CD4-positive, alpha-beta T cell treated with Interleukin-4 for 1 hour (primary cell): ENCODE measurements at regions not wholly inside any gene's neighbourhood (a gene's known extent, or its start where the extent isn't known, plus 50 kb on each side); places are given as distances from the start of the nearest gene placed in this dataset.

Source experiments
- DNase-seq, 2 donors: peaks; one replicate each; pipeline ENCODE4 v3.0.0-alpha.2; 2020 to 2022

DNA sequence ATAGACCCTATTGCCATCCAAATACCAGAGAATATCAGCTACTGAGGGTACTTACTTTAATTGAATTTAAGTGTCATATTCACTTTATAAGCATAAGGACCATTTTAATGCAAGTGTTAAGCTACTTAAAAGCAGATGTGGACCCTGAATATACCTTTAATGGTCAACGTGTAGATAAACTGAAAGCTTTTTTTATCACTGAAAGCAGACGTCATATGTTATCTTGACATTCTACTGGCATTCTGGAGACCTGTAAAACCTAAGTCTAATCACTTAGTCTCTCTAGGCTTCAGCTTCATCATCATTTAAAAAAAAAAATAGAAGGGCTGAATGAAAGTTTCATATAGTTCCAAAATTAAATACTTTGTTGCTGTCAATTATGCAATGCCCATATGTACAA, 116.5 kb downstream of the ELAPOR2 start:
- no peak for DNase-seq

DNA sequence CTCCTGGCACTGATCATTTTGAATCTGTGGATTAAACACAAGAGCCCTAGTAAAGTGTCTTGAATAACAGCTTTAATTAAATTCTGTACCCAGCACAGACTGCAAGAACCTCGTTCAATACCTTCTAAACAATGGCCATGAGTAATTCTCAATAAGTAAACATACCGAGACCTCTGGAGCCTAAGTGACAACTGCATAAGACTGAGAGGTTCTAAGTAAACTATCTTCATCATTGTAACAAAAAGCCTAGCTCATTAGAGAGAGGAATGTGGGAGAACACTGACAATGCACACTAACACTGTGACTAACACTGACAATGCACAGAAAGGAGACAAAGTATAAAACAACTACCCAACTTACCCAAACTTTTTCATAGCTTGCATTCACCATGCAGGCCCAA, 117.4 kb downstream of the ELAPOR2 start:
- no peak for DNase-seq

DNA sequence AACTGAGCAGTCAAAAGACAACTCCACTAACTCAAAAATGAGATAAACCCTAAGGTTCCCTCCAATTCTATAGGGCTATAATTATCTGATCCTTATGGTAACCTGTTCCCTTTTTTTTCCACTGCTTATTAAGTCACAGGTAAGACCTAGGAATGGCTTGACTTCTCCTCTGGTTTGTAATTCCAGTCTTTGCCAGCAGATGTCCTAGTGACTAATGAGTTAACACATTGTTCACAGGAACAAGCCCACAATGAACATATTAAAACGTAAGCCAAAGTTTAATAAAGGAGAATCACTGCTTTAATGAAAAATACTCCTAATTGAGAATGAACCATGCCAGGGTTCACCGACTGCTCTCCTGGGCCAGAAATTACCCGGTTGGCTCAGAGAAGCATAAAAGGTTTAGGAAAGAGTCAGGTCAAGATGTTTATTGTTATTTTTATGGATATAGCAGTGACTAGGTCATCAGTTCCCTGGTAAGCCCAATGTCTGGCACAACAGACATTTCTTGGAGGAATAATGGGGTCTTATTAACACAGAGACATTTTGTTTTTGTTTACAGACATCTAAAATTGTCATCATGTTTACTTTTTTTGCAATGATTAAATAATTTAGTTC, 120.1 kb downstream of the ELAPOR2 start:
- DNase-seq = peak; percentile 13 to 62

DNA sequence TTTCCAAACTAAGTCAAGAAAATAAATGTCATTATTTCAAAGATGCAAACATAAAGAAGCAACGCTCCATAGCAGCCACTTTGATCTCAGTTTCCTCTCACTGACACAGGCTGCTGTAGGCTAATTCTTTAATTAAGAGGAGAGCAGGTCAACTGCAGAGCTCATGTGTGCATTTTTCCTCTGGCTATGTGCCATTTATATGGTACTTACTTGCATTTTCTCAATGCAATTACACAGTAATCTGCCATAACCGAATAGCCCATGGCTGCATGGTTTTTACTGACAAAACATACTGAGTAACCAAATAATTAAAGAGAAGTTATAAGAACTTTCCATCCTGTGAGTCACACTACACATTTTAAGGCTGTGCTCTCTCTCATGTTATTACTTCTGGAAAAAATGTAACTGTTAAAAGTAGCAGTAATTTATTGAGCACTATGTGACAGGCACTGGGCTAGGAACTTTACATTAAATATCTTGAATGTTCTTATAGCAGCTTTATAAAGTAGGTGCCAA, 122.0 kb downstream of the ELAPOR2 start:
- DNase-seq = no peak

DNA sequence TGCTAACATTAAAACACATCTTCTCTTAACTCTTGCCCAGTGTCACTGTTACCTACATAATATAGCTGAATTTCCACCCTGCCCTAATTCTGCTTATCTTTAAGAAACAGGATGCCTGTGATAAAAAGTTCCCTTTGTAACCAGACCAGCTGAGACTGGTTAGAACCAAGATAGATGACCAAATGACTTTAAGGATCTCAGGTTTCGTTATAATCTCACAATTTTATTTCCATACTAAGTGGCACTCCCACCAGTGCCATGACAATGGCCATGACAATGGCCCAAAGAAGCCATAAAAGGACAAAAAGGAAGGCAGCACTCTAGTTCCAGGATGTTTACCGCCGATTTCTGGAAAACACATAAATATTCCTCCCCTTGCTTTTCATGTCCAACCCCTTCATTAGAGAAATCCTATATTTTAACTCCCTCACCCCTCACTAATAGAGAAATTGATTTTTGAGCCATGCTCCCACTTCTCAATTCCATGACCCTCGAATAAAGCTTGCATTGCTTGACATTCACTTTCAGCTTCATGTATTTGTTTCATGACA, 126.1 kb downstream of the ELAPOR2 start:
- DNase-seq = no peak

DNA sequence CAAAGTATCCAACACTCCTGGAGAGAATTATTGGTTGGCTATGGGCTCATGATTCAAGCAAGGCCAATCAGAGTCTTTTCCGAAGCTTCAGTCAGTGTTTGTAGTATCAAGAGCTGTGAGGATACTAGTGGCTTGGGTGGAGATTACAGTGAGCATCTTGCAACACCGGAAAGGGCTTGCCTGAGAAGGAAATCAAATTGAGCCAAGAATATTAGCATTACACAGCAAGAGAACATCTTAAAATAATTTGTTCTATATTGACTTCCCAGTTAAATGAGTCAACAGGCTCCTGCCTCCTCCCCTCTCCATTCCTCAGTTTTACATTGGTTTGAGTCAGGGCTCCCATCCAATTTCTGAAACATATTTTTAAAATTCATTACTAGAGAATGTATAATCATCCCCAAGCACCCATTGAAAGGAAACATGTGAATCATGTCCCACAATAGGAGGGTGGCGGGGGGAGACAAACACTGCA, 127.4 kb downstream of the ELAPOR2 start:
- DNase-seq = no peak

DNA sequence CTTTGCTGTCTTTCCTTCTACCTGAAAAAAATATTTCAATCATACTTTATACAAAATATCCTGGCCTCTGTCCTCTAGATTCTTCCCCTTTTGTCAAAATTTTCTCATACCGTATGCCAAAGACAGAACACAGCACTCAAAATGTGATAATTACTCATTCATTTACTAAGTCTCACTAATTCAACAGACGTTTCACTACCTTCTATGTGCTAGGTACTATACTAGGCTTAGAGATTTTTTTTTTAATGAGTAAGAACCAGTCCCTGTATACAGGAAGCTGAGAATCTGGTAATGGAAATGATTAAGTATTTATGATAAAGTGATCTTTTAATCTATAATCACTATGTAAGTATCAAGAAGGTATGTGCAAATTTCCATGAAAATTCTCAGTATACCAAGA, 128.0 kb downstream of the ELAPOR2 start:
- DNase-seq = no peak

DNA sequence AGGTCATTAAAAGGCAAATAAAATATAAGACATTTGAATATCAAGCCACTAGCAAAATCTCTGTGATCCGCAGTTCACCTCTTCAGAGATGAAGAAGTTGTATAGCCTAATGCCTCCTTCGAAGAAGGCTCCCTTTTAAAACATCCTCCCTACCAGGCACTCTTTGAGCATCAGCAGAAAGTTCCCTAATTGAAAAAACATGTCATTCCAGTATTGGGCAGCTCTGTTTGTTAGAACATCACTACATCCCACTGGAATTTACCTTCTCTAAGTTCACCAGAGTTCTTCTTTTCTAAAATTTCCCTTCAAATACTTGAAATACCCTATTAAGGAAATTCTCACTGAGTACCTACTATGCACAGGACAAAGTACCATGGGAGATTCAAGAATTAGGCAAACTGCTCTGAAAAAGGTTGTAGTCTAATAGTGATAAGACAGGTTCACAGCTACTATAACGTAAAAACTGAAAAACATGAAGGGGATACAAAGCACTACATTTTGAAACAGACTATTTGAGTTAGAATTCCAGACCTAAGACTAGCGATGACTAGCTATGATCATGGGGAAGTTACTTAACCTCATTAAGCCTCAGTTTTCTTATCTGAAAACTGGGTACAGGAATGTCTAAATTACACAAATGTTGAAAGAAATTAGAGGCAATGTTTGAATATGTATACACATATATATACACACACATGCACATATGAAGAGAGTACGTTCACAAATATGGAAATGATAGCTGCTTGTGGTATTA, 128.7 kb downstream of the ELAPOR2 start:
- no peak for DNase-seq

DNA sequence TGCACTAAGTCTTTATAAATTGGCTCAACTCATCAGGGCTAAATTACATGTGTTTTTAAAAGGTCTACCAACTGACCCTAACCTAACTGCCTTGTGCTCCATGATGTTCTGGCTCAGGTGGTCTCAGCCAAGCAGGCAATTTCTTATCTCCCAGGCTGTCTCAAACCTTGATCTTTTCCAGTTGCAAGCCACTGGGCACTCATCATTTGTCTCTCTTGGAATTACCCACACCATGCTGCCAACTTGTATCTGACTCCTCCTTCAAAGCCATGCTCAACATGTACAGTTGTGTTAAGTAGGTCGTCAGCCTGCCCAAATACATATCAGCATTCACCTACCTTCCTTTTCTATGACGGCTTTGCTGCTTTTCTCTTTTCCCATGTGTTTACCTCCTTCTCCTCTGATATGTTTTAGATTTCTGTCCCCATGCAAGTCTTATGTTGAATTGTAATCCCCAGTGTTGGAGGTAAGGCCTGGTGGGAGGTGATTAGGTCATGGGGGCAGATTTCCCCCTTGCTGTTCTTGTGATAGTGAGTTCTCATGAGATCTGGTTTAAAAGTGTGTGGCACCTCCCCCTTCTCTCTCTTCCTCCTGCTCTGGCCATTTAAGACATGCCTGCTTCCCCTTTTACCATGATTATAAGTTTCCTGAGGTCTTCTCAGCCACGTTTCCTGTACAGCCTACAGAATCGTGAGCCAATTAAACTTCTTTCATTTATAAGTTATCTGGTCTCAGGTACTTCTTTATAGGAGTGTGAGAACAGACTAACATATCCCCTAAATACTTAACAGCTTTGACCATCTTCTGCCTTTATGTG, 130.0 kb downstream of the ELAPOR2 start:
- DNase-seq = no peak

DNA sequence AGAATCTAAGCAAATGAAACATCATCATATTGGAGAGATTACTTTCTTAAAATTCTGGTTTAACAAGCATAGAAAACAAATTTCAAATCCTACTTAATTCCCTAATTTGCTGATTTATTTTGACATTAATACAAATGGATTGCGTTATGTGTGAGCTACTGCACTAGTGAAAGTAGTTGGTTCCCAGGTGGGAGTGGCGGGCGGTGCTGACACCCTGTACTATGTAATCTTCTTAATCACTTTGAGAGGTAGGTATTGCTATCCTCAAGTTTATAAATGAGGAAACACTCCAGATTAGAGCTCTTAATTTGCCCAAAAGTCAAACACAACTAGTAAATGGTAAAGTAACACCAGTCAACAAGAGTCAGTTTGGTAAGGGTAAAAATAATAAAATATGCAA, 131.1 kb downstream of the ELAPOR2 start:
- no peak for DNase-seq

DNA sequence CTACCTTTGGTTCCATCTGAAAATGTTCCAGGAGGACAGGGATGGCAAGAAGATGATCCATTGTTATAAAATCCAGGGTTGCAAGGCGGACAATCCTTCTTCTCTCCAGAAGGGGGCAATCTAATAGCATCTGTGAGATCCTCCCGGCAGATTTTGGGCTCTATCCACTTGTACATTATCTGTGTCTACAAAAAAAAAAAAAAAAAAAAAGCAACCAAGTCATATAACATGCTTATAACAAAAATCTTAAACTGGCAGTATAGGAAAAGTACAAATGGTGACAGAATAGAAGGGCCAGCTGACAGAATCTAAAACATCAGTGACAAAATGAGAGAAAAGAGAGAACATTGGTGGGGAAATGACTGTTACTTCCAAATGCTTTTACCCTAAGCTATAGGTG, 132.7 kb downstream of the ELAPOR2 start:
- peak; percentile 27 to 53 for DNase-seq

DNA sequence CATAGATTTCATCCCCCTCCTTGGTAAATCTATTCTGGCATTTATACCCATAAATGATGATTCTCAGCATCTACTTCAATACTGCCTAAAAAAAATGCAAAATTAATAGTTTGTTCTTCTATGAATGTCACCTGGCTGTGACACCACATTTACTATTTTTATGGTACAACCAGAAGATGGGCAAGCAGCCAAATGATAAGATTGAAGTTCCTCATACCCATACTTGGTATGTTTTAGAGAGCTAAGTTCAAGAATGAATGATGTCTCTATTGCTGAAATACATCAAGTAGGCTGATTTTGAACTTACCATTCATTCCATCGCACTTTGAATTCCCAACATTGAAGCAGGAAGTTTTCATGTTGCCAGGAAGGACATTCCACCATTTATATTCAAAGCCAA, 134.2 kb downstream of the ELAPOR2 start:
- DNase-seq = no peak

DNA sequence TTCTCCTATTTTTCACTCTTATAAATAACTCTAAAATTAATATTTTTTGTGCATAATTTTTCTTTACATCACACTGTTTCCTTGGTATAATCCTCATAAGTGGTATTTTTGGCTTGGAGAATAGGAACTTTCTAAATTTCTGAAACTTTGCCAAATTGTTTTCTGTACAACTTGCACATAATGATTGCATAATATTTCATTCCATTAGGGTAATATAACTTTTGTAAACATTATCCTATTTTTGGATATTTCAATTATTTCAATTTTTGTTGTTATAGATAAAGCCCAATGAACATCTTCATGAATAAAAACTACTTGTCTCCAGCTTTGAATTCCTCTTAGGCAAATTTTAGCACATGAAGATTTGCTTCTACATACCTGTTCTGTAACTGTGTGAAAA, 135.9 kb downstream of the ELAPOR2 start:
- DNase-seq = no peak

DNA sequence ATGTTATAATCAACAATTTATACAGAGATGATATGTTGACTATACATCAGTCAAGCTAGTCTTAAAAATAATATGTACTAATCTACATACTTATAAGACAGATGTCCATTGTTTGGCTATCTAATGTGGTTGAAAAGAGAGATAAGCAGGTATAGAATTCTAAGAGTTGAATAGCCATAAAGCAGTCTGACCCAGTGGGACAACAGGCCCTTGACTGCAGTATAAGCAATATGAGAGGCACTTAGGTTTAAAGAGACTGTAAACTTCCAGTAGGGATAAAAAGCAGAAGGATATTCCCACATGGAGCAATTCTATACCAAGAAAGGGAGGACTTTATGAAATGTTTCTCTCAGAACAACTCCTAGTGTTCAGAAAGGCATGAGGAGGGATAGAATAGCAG, 139.3 kb downstream of the ELAPOR2 start:
- DNase-seq = no peak

DNA sequence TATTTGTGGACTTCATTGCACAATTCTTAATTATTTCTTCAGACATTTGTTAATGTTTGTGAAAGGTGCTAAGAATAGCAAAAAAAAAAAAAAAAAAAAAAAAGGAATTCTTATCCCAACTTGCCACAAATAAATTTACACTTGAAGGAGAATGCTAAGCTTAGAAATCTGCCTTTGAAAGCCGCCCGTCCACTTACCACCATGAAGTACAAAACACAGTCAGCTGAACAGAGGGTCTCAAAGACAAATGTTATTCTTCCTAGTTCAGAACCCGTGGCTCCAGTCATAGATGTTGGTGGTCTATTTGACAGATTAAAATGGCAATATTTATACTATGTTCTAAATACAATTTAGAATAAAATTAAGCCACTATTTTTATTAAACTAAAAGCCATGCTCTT, 141.2 kb downstream of the ELAPOR2 start:
- DNase-seq = no peak

DNA sequence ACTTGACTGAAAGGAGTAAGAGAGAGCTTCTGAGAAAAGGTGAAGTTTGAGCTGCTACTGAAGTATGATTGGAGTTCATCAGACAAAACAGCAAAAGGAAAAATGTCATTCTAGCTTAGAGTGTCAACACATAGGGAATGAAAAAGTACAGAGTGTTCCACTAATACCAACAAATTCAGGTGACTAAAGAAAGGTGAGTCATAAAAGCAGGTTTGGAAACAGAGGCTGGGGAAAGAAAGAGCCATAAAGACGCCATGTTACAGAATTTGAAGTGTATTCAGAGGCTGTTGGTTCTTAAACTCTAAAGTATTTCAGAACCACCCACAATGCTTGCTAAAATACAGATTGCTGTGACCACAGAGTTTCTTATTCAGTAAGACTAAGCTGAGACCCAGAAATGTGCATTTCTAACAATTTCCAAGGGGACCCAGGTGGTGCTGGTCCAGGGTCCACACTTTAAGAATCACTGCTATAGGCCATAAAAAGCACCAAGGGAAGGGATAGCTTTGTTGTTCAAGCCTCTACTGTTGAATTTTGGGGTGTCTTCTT, 143.1 kb downstream of the ELAPOR2 start:
- DNase-seq = no peak

DNA sequence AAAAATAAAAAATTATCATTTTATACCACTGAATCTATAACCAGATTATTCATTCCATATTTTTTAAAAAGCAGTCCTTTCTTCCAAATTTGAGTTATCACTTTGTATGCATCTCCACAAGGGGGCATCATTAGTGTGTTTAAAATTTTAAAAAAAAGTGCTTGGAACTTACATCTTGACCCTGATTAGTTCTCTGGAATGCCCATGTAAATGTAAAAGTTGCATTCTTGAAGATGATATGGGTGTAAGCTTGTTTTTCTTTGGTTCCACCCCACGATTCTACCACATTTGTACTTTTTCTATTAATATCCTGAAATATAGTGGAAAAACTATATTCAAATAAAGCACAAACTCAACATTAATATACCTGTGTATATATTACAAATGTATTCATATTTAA, 144.9 kb downstream of the ELAPOR2 start:
- DNase-seq = peak in 1 of 2 donors; percentile 14
